AG20443 (cell line): ENCODE measurements at regions not wholly inside any gene's neighbourhood (a gene's known extent, or its start where the extent isn't known, plus 50 kb on each side); places are given as distances from the start of the nearest gene placed in this dataset.
A peak's percentile ranks its signal among the peaks of the same experiment; 100 is the strongest.

Experiments
- DNase-seq: peaks from one replicate; pipeline ENCODE4 v3.0.0; 2012; ENCODE audit warnings: low spot score, mixed read lengths

- DNase-seq = no peak
These were observed 79.1 kb upstream of the LMO3 start for GRCh38 chr12:16685107-16685506.

GRCh38 chr12:16681196-16681595 lies 75.2 kb upstream of the LMO3 start:
- no peak for DNase-seq

GRCh38 chr12:16675438-16675837 lies 69.5 kb upstream of the LMO3 start:
- no peak for DNase-seq

DNA sequence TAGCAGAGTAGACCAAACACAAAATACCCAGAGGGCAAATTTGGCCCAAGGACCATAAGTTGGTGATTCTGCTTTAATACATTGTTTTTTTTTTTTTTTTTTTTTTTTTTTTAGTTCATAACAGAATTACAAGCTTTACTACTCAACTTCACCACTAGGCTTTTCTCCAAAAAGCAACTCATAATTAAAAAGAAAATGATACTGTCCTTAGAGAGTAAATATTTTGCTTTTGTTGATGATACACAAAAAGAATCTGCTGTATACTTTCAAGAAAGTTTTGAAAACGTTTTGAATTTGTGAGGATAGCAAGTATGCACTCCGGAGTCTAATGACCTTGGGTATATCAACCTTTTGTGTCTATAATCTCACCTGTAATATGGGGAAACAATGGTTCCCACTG lies 68.9 kb upstream of the LMO3 start:
- no peak for DNase-seq

GRCh38 chr12:16670456-16671050 lies 64.6 kb upstream of the LMO3 start:
- peak; percentile 11 for DNase-seq

GRCh38 chr12:16669756-16670155 lies 63.8 kb upstream of the LMO3 start:
- DNase-seq = no peak

GRCh38 chr12:16668198-16668597 lies 62.2 kb upstream of the LMO3 start:
- no peak for DNase-seq

GRCh38 chr12:16658699-16659098 lies 52.7 kb upstream of the LMO3 start:
- DNase-seq = no peak
